Upper lobe of left lung (tissue), 6 donors: ENCODE measurements at regions not wholly inside any gene's neighbourhood (a gene's known extent, or its start where the extent isn't known, plus 50 kb on each side); places are given as distances from the start of the nearest gene placed in this dataset.

Source experiments
- ATAC-seq, 2 donors: fragments of 200-7000 bp; cut with Tn5 transposase; one replicate each; pipeline ENCODE4 v1.9.1; 2022; ENCODE audit warnings: mild to moderate bottlenecking in 2 of 2, moderate library complexity in 2 of 2; ENCODE audit not compliant: low FRiP score in 2 of 2
- DNase-seq, 2 donors: peaks; one replicate each; pipeline ENCODE4 v3.0.0-alpha.2; 2019 to 2020
- H3K27ac ChIP-seq, 4 donors: fragments of 200-600 bp; sonication (generic); one replicate each; pipeline ENCODE4 v1.5.1; 2016 to 2019
- H3K27me3 ChIP-seq, 4 donors: fragments of 200-600 bp; sonication (generic); one replicate each; pipeline ENCODE4 v1.5.1; 2017 to 2019
- H3K36me3 ChIP-seq, 4 donors: fragments of 200-600 bp; sonication (generic); one replicate each; pipeline ENCODE4 v1.5.1; 2016 to 2019
- H3K4me1 ChIP-seq, 4 donors: fragments of 200-600 bp; sonication (generic); one replicate each; pipeline ENCODE4 v1.5.1; 2018 to 2019
- H3K4me3 ChIP-seq, 4 donors: fragments of 200-600 bp; sonication (generic); one replicate each; pipeline ENCODE4 v1.5.1; 2017 to 2019; ENCODE audit warnings: mild to moderate bottlenecking in 2 of 4, moderate library complexity in 1 of 4
- H3K9me3 ChIP-seq, 4 donors: fragments of 200-600 bp; sonication (generic); one replicate each; pipeline ENCODE4 v1.5.1; 2018 to 2019
- CTCF ChIP-seq, 6 experiments: fragments of 450-650 bp in 4 of 6; fragments of 200-600 bp in 2 of 6; sonication (generic) in 2 of 6; IDR thresholded peaks; one replicate each; pipeline ENCODE4 v1.5.1; 2016 to 2019; ENCODE audit warnings: antibody characterized with exemption in 6 of 6
- EP300 ChIP-seq, 4 donors: sonication (generic); formaldehyde crosslinking; IDR thresholded peaks; one replicate each; pipeline ENCODE4 v1.5.1; 2017; ENCODE audit warnings: antibody characterized with exemption in 4 of 4, control low read depth in 2 of 4
- POLR2A ChIP-seq, 4 donors: fragments of 450-650 bp; IDR thresholded peaks; one replicate each; pipeline ENCODE4 v1.5.1; 2016 to 2017; ENCODE audit warnings: antibody characterized with exemption in 4 of 4, mild to moderate bottlenecking in 2 of 4
- POLR2AphosphoS5 ChIP-seq, 2 donors: sonication (generic); formaldehyde crosslinking; IDR thresholded peaks; one replicate each; pipeline ENCODE4 v1.5.1; 2017; ENCODE audit warnings: antibody characterized with exemption in 2 of 2
- WGBS, 2 donors: methylation state at CpG; one replicate each; pipeline ENCODE4 v1.1.5; 2017 to 2018; 5-methylcytosine and 5-hydroxymethylcytosine counted together
- donor health status: DM: no; HTN: no; CAD: no; lungs with moderate emphysema.
- donor health status: DM: no; HTN: yes; CAD: no; lungs with severe emphysema.

DNA sequence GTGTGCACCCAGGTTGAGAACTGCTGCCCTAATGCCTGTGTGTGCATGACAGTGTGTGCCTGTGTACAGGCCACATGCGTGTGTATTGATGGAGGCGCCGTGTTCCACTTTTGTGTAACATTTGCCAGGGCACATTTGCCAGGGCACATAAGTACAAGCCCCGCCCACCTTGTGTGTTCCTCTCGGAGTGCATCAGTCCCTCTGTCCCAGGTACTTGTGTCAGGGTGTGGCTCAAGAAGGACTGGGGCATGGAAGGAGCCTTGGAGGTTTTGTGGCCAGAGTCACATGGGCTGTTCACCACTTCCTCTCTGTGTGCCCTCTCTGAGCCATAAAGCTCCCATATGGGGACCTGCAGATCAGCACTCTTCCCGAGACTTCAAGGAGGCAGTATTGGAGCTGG, 73.9 kb downstream of the MRM1 start:
- no peaks in the 10 kb centered on the region for H3K9me3 ChIP-seq
- 66 to 82% methylated on average over 4 to 6 of the region's 6 CpGs for WGBS, 2 donors
- no peaks in the 10 kb centered on the region for H3K4me1 ChIP-seq
- no peaks in the 10 kb centered on the region for H3K36me3 ChIP-seq
- ATAC-seq: no peak
- H3K4me3 ChIP-seq: no peak overlapping the region
- TF ChIP-seq EP300 (IDR thresholded peaks at IDR 0.05) (no peak), POLR2A (IDR thresholded peaks at IDR 0.05) (no peak), CTCF (IDR thresholded peaks at IDR 0.05) (no peak), POLR2AphosphoS5 (IDR thresholded peaks at IDR 0.05) (no peak)
- no peaks in the 10 kb centered on the region for H3K27me3 ChIP-seq
- no peak for DNase-seq
- no peak overlapping the region for H3K27ac ChIP-seq

DNA sequence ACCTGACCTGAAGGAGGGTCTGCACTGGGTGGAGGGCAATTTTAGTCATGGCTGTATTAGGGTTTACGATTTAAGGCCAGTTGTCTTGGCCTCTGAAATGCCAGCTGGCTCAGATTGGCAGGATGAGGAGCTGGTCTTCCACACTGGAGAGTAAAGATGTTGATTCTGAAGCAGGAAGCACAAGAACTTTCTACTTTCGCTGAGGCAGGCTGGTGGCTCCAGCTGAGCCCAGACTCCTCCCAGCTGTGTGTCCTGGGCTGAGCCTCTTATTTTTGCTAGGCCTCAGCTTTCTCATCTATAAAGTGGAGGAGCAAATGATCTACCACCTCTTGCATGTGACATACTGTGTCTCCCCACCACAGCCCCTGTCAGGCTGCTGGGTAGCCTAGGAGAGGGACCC, 74.4 kb downstream of the MRM1 start:
- TF ChIP-seq POLR2AphosphoS5 (IDR thresholded peaks at IDR 0.05) (no peak), CTCF (IDR thresholded peaks at IDR 0.05) (no peak), EP300 (IDR thresholded peaks at IDR 0.05) (no peak), POLR2A (IDR thresholded peaks at IDR 0.05) (no peak)
- no peak overlapping the region for H3K4me3 ChIP-seq
- no peak for DNase-seq
- 47 to 80% methylated on average over 1 to 2 of the region's 2 CpGs for WGBS, 2 donors
- no peak for ATAC-seq
- no peaks in the 10 kb centered on the region for H3K27me3 ChIP-seq
- H3K36me3 ChIP-seq: no peaks in the 10 kb centered on the region
- no peaks in the 10 kb centered on the region for H3K9me3 ChIP-seq
- H3K4me1 ChIP-seq: no peaks in the 10 kb centered on the region
- H3K27ac ChIP-seq: no peak overlapping the region

DNA sequence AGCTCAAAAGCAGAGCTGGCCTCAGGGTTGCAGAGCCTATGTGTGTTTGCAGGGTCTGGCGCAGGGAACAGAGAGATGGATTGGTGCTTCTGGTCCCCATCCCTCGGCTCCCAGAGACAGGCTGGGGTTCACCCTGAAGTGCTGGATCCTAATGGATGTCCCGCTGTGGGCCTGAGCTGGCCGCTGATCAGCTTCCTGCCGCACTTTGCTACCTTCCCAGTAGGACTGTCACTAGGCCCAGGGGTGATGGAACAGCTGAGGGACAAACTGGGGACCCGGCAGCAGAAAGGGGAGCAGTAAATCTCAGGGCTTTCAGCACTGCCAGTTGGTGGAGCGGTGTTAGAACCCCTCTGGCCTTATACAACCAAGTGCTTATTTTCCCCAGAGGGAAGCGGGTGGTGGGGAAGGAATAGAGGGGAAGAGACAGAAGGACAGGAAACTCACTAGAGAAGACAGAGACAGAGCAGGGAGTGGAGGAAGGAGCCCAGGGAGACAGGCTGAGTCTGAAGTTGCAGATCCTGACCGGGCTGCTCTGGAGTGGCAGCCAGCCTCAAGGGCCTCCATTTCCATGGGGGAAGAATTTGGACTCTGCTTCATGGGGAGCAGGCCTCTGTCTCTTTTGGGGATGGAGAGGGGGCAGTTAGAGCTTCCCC, 78.6 kb downstream of the MRM1 start:
- H3K36me3 ChIP-seq: no peaks in the 10 kb centered on the region
- DNase-seq (no peak), ATAC-seq (no peak)
- H3K4me1 ChIP-seq: no peaks in the 10 kb centered on the region
- H3K27ac ChIP-seq: no peak overlapping the region
- H3K27me3 ChIP-seq: no peaks in the 10 kb centered on the region
- TF ChIP-seq POLR2AphosphoS5 (IDR thresholded peaks at IDR 0.05): no peak
- TF ChIP-seq CTCF (IDR thresholded peaks at IDR 0.05): no peak
- TF ChIP-seq POLR2A (IDR thresholded peaks at IDR 0.05): no peak
- TF ChIP-seq EP300 (IDR thresholded peaks at IDR 0.05): no peak
- H3K4me3 ChIP-seq: no peak overlapping the region
- 72 to 78% methylated on average over 9 of the region's 9 CpGs for WGBS, 2 donors
- no peaks in the 10 kb centered on the region for H3K9me3 ChIP-seq

DNA sequence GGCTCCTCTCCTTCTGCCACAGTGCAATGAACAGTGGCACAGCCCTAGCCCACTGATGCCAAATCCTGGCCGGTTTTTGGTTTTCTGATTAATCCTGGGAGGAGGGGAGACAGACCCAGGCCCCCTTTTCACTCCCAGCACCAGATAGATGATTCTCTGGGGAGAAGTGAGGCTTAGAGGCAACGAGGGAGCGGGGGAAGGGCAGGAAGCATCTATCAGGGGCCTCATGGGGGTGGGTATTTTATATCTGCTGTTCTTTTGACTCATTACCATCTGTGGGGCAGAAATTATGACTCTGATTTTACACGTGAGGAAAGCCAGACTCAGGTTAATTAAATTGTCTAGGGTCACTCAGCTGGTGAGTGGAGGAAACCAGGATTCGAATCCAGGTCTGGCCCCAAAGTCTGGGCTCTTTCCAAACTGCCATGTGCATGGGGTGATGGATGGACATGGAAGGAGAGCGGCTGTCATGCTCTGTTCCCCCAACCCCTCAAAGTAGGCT, 79.4 kb downstream of the MRM1 start:
- Histone ChIP-seq H3K9me3 (no peaks in the 10 kb centered on the region), H3K4me3 (no peak overlapping the region), H3K4me1 (no peaks in the 10 kb centered on the region), H3K36me3 (no peaks in the 10 kb centered on the region), H3K27me3 (no peaks in the 10 kb centered on the region), H3K27ac (no peak overlapping the region)
- DNase-seq (no peak), ATAC-seq (no peak)
- TF ChIP-seq POLR2AphosphoS5 (IDR thresholded peaks at IDR 0.05) (no peak), CTCF (IDR thresholded peaks at IDR 0.05) (no peak)
- WGBS, 2 donors: 68% methylated on average over 6 of the region's 6 CpGs

DNA sequence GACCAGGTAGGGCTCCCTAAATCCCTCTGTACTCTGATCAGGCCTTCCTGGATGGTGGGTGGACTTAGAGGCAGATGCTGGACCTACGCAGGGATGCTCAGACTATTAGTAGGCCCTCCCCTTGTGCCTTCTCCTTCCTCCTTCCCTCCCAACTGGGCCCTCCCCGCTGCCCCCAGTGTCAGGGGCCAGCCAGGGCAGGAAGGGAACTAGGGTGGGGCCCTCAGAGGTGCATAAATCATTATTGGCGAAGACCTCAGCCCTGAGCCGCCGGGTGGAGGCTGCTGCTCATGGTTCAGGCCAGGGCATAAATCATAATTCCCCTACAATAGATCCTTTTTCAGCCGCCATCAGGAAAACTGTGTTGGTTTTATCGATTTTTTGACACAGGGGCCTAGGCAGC, 81.4 kb downstream of the MRM1 start:
- 48 to 58% methylated on average over 4 to 7 of the region's 7 CpGs for WGBS, 2 donors
- Histone ChIP-seq H3K4me1 (no peaks in the 10 kb centered on the region), H3K4me3 (no peak overlapping the region), H3K36me3 (no peaks in the 10 kb centered on the region), H3K27me3 (no peaks in the 10 kb centered on the region), H3K27ac (no peak overlapping the region), H3K9me3 (no peaks in the 10 kb centered on the region)
- ATAC-seq (no peak), DNase-seq (no peak)
- no peak for TF ChIP-seq POLR2AphosphoS5 (IDR thresholded peaks at IDR 0.05)
